Psoas muscle (tissue), 7 donors: ENCODE measurements at regions not wholly inside any gene's neighbourhood (a gene's known extent, or its start where the extent isn't known, plus 50 kb on each side); places are given as distances from the start of the nearest gene placed in this dataset.

ENCODE experiments used
- ATAC-seq, 4 donors: fragments of 200-7000 bp; cut with Tn5 transposase; one replicate each; pipeline ENCODE4 v1.9.1; 2020; ENCODE audit warnings: moderate library complexity in 3 of 4, mild to moderate bottlenecking in 2 of 4
- DNase-seq, 2 donors: peaks; one replicate each; pipeline ENCODE4 v3.0.0-alpha.2; 2020
- H3K27ac ChIP-seq: fragments of 200-600 bp; one replicate; pipeline ENCODE4 v1.8.0; 2022
- H3K27me3 ChIP-seq, 3 donors: fragments of 200-600 bp in 1 of 3; one replicate each; pipeline versions ENCODE4 v1.6.1 to v1.8.0; 2013 to 2022; ENCODE audit warnings: low read length in 2 of 3, mild to moderate bottlenecking in 2 of 3, moderate library complexity in 1 of 3; ENCODE audit not compliant: insufficient read depth in 3 of 3
- H3K36me3 ChIP-seq, 2 donors: fragments of 200-600 bp in 1 of 2; one replicate each; pipeline versions ENCODE4 v1.6.1 to v1.8.0; 2013 to 2022; ENCODE audit warnings: low read depth in 1 of 2, mild to moderate bottlenecking in 1 of 2, moderate library complexity in 1 of 2; ENCODE audit not compliant: insufficient read depth in 1 of 2
- H3K4me1 ChIP-seq: fragments of 200-600 bp; one replicate; pipeline ENCODE4 v1.8.0; 2022
- H3K4me3 ChIP-seq: fragments of 200-600 bp; one replicate; pipeline ENCODE4 v1.8.0; 2022; ENCODE audit warnings: mild to moderate bottlenecking
- H3K9me3 ChIP-seq: fragments of 200-600 bp; one replicate; pipeline ENCODE4 v1.8.0; 2022
- WGBS, 3 donors: extraction: QIAGEN DNeasy Blood & Tissue Kit; methylation state at CpG; one replicate each; pipeline versions ENCODE4 v1.1.6 to v1.1.7; 2013; 5-methylcytosine and 5-hydroxymethylcytosine counted together
- intact Hi-C, 2 donors: fragments of 100-400 bp; cut with DNase I; formaldehyde crosslinking; loops; one replicate each; pipeline versions ENCODE4 v1.11.0 to v1.14.2; 2022
- TF ChIP-seq, protein P1 (sequence below): fragments of 200-600 bp; IDR thresholded peaks from one replicate; pipeline ENCODE4 v1.8.0; 2022; ENCODE audit warnings: antibody characterized with exemption
- donor health status: healthy with polysubstance abuse.
- donor health status: DM: no; HTN: no; CAD: no; lungs with moderate emphysema.
- donor health status: Bipolar disorder and iron deficiency.
- donor health status: healthy.
- donor health status: DM: yes; HTN: yes; CAD: no.
- donor health status: DM: no; HTN: no; CAD: no.
- donor health status: DM: yes; HTN: yes; CAD: no.

DNA sequence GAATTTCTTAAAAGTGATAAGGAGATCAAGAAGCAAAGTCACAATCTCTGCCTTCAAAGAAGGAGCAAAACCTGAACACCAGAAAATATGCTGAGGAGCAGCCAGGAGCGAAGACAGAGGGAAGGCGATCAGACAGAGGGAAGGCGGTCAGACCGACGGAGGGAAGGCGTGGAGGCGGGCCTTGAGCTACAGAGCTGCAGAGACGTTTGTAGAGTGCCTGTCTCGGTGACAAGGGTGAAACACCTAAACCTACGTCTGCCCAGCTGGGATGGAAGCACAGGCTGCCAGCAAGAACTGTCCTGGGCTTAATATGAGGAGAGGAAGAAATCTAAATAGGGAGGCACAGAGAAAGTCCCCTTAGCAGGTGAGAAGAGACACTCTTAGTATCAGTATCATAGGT lies 476.0 kb downstream of the OCA2 start:
- Histone ChIP-seq H3K27me3 (no peaks in the 10 kb centered on the region), H3K4me3 (no peak overlapping the region), H3K36me3 (no peaks in the 10 kb centered on the region), H3K9me3 (peaks cover 16% of the 10 kb centered on the region), H3K27ac (no peak overlapping the region), H3K4me1 (no peaks in the 10 kb centered on the region)
- intact Hi-C loops, result no loop called here
- DNase-seq (no peak), ATAC-seq (no peak)
- TF ChIP-seq, protein P1, sequence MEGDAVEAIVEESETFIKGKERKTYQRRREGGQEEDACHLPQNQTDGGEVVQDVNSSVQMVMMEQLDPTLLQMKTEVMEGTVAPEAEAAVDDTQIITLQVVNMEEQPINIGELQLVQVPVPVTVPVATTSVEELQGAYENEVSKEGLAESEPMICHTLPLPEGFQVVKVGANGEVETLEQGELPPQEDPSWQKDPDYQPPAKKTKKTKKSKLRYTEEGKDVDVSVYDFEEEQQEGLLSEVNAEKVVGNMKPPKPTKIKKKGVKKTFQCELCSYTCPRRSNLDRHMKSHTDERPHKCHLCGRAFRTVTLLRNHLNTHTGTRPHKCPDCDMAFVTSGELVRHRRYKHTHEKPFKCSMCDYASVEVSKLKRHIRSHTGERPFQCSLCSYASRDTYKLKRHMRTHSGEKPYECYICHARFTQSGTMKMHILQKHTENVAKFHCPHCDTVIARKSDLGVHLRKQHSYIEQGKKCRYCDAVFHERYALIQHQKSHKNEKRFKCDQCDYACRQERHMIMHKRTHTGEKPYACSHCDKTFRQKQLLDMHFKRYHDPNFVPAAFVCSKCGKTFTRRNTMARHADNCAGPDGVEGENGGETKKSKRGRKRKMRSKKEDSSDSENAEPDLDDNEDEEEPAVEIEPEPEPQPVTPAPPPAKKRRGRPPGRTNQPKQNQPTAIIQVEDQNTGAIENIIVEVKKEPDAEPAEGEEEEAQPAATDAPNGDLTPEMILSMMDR, result no peak
- WGBS, 3 donors, result 68 to 71% (median 69%) methylated on average over 10 of the region's 10 CpGs

DNA sequence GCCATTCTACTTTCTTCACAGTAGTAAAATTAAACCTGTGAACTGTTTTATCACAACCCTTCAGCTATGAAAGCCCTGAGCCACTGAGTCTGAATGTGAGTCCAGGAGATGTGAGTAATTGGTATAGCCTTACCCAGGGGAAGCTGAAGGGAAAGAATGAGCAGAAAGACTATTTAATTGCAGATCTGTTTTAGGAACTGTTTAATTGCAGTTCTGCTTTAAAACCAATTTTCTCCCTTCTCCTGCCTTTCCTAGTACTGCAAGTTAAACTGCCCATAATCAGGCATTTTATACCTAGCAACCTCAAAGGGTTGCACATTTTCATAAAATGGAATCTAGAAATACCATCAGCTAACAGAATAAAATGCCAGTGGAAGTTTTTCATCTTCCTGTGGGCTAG lies 476.7 kb downstream of the OCA2 start:
- Histone ChIP-seq H3K27ac (no peak overlapping the region), H3K4me3 (no peak overlapping the region), H3K4me1 (no peaks in the 10 kb centered on the region), H3K36me3 (no peaks in the 10 kb centered on the region), H3K27me3 (no peaks in the 10 kb centered on the region), H3K9me3 (peaks cover 8% of the 10 kb centered on the region)
- no peak for DNase-seq
- intact Hi-C loops, result no loop called here
- TF ChIP-seq, protein P1, result no peak
- ATAC-seq, result no peak

GRCh38 chr15:27619204-27619603 lies 479.9 kb downstream of the OCA2 start:
- H3K27ac ChIP-seq, result no peak overlapping the region
- TF ChIP-seq, protein P1, result no peak
- intact Hi-C loops, result no loop called here
- H3K27me3 ChIP-seq, result no peaks in the 10 kb centered on the region
- no peak overlapping the region for H3K4me3 ChIP-seq
- no peaks in the 10 kb centered on the region for H3K4me1 ChIP-seq
- 70 to 86% (median 77%) methylated on average over 8 of the region's 8 CpGs for WGBS, 3 donors
- no peaks in the 10 kb centered on the region for H3K36me3 ChIP-seq
- ATAC-seq (no peak), DNase-seq (no peak)
- no peaks in the 10 kb centered on the region for H3K9me3 ChIP-seq

GRCh38 chr15:27617013-27617412 lies 482.1 kb downstream of the OCA2 start:
- TF ChIP-seq, protein P1, result no peak
- H3K4me3 ChIP-seq, result no peak overlapping the region
- no peaks in the 10 kb centered on the region for H3K4me1 ChIP-seq
- no peaks in the 10 kb centered on the region for H3K36me3 ChIP-seq
- H3K27ac ChIP-seq, result no peak overlapping the region
- DNase-seq (no peak), ATAC-seq (no peak)
- H3K27me3 ChIP-seq, result no peaks in the 10 kb centered on the region
- intact Hi-C loops, result no loop called here
- 76 to 84% (median 78%) methylated on average over 3 of the region's 3 CpGs for WGBS, 3 donors
- no peaks in the 10 kb centered on the region for H3K9me3 ChIP-seq

GRCh38 chr15:27608248-27608647 lies 490.9 kb downstream of the OCA2 start:
- TF ChIP-seq, protein P1, result no peak
- Histone ChIP-seq H3K4me1 (no peaks in the 10 kb centered on the region), H3K27me3 (no peaks in the 10 kb centered on the region), H3K4me3 (no peak overlapping the region), H3K9me3 (no peaks in the 10 kb centered on the region), H3K36me3 (no peaks in the 10 kb centered on the region), H3K27ac (no peak overlapping the region)
- ATAC-seq (no peak), DNase-seq (no peak)
- intact Hi-C loops, result no loop called here
- 60 to 69% (median 64%) methylated on average over 3 of the region's 3 CpGs for WGBS, 3 donors
